Astrocyte (in vitro differentiated cells and primary cell): ENCODE measurements at regions not wholly inside any gene's neighbourhood (a gene's known extent, or its start where the extent isn't known, plus 50 kb on each side); places are given as distances from the start of the nearest gene placed in this dataset.

Experiments used
- DNase-seq: peaks from one replicate; pipeline ENCODE4 v3.0.0-alpha.2; 2010; ENCODE audit warnings: low read depth
- FAIRE-seq: peaks from 2 replicates; lab custom pipeline; 2011; peaks lifted over from hg19 to GRCh38; lab: Jason Lieb, UNC
- H2AFZ ChIP-seq: 2 replicates; pipeline ENCODE4 v1.6.0; 2012; ENCODE audit warnings: low read depth, low read length, inconsistent platforms
- H3K27ac ChIP-seq: 2 replicates; pipeline ENCODE4 v1.5.1; 2011; ENCODE audit warnings: low read depth, low read length, inconsistent platforms
- H3K27me3 ChIP-seq: 2 replicates; pipeline ENCODE4 v1.6.0; 2011; ENCODE audit warnings: low read length, inconsistent platforms; ENCODE audit not compliant: insufficient read depth
- H3K36me3 ChIP-seq: 2 replicates; pipeline ENCODE4 v1.5.1; 2011; ENCODE audit warnings: low read length, inconsistent platforms; ENCODE audit not compliant: insufficient read depth
- H3K4me1 ChIP-seq: 2 replicates; pipeline ENCODE4 v1.5.1; 2011; ENCODE audit warnings: low read length, inconsistent platforms; ENCODE audit not compliant: insufficient read depth
- H3K4me2 ChIP-seq: 2 replicates; pipeline ENCODE4 v1.6.0; 2012; ENCODE audit warnings: low read length, inconsistent platforms
- H3K4me3 ChIP-seq: 2 replicates; pipeline ENCODE4 v1.5.1; 2011; ENCODE audit warnings: low read depth, mild to moderate bottlenecking, low read length, inconsistent platforms; ENCODE audit not compliant: insufficient read depth
- H3K79me2 ChIP-seq: 2 replicates; pipeline ENCODE4 v1.6.0; 2012; ENCODE audit warnings: mild to moderate bottlenecking, low read length, inconsistent platforms; ENCODE audit not compliant: insufficient read depth
- H3K9ac ChIP-seq: 2 replicates; pipeline ENCODE4 v1.6.0; 2012; ENCODE audit warnings: mild to moderate bottlenecking, low read length, inconsistent platforms
- H3K9me3 ChIP-seq: 2 replicates; pipeline ENCODE4 v1.5.1; 2012; ENCODE audit warnings: low read depth, mild to moderate bottlenecking, low read length, inconsistent platforms; ENCODE audit not compliant: insufficient read depth
- H4K20me1 ChIP-seq: 2 replicates; pipeline ENCODE4 v1.6.0; 2012; ENCODE audit warnings: low read length, inconsistent platforms; ENCODE audit not compliant: insufficient read depth
- H3K27ac Mint-ChIP-seq: one replicate; pipeline ENCODE4 v1.8.0; 2021; ENCODE audit warnings: mild to moderate bottlenecking, mixed read lengths; ENCODE audit not compliant: unreplicated experiment
- H3K27me3 Mint-ChIP-seq: one replicate; pipeline ENCODE4 v1.8.0; 2021; ENCODE audit warnings: low read depth, mixed read lengths; ENCODE audit not compliant: unreplicated experiment
- H3K36me3 Mint-ChIP-seq: one replicate; pipeline ENCODE4 v1.8.0; 2021; ENCODE audit warnings: low read depth, mixed read lengths; ENCODE audit not compliant: unreplicated experiment
- H3K4me1 Mint-ChIP-seq: one replicate; pipeline ENCODE4 v1.8.0; 2021; ENCODE audit warnings: low read depth, mixed read lengths; ENCODE audit not compliant: unreplicated experiment
- H3K4me3 Mint-ChIP-seq: one replicate; pipeline ENCODE4 v1.8.0; 2021; ENCODE audit warnings: mild to moderate bottlenecking, moderate library complexity, mixed read lengths; ENCODE audit not compliant: unreplicated experiment
- H3K9me3 Mint-ChIP-seq: one replicate; pipeline ENCODE4 v1.8.0; 2021; ENCODE audit warnings: mild to moderate bottlenecking, mixed read lengths; ENCODE audit not compliant: unreplicated experiment
- CTCF ChIP-seq: IDR thresholded peaks from 2 replicates; pipeline ENCODE4 v1.5.1; 2011; ENCODE audit warnings: low read depth, mild to moderate bottlenecking, inconsistent platforms, low read length, moderate library complexity; ENCODE audit not compliant: insufficient read depth
- EZH2 ChIP-seq: IDR thresholded peaks from 2 replicates; pipeline ENCODE4 v1.6.1; 2012; ENCODE audit warnings: mild to moderate bottlenecking, low read length, inconsistent platforms; ENCODE audit not compliant: insufficient read depth

GRCh38 chr2:144079803-144080202 is 440.1 kb downstream of the ZEB2 start:
- FAIRE-seq (peak; percentile 41), DNase-seq (no peak)
- TF ChIP-seq CTCF (no peak), EZH2 (no peak)
- Mint-ChIP-seq H3K36me3 (no peaks in the 10 kb centered on the region), H3K4me1 (peaks cover 37% of the 10 kb centered on the region), H3K27ac (no peak overlapping the region), H3K9me3 (no peaks in the 10 kb centered on the region), H3K27me3 (no peaks in the 10 kb centered on the region), H3K4me3 (no peak overlapping the region)
- Histone ChIP-seq H3K79me2 (no peaks in the 10 kb centered on the region), H3K9me3 (no peaks in the 10 kb centered on the region), H3K9ac (no peak overlapping the region), H4K20me1 (no peaks in the 10 kb centered on the region), H3K27me3 (no peaks in the 10 kb centered on the region), H3K36me3 (no peaks in the 10 kb centered on the region), H3K27ac (no peak overlapping the region), H3K4me1 (peaks cover 20% of the 10 kb centered on the region), H3K4me2 (no peak overlapping the region), H2AFZ (no peak overlapping the region), H3K4me3 (no peak overlapping the region)

- TF ChIP-seq EZH2 (no peak), CTCF (no peak)
- Histone ChIP-seq H3K27me3 (no peaks in the 10 kb centered on the region), H3K4me2 (no peak overlapping the region), H3K4me3 (no peak overlapping the region), H3K4me1 (peaks cover 13% of the 10 kb centered on the region), H2AFZ (no peak overlapping the region), H3K36me3 (no peaks in the 10 kb centered on the region), H4K20me1 (no peaks in the 10 kb centered on the region), H3K9me3 (no peaks in the 10 kb centered on the region), H3K27ac (no peak overlapping the region), H3K9ac (no peak overlapping the region), H3K79me2 (no peaks in the 10 kb centered on the region)
- Mint-ChIP-seq H3K4me1 (peaks cover 34% of the 10 kb centered on the region), H3K27me3 (no peaks in the 10 kb centered on the region), H3K4me3 (no peak overlapping the region), H3K27ac (no peak overlapping the region), H3K36me3 (no peaks in the 10 kb centered on the region), H3K9me3 (no peaks in the 10 kb centered on the region)
- DNase-seq: no peak
- no peak for FAIRE-seq
These were observed 440.9 kb downstream of the ZEB2 start for GRCh38 chr2:144078802-144079724.

- H3K27me3 Mint-ChIP-seq: no peaks in the 10 kb centered on the region
- H3K9me3 Mint-ChIP-seq: no peaks in the 10 kb centered on the region
- no peak overlapping the region for H3K4me2 ChIP-seq
- FAIRE-seq (no peak), DNase-seq (peak; percentile 37)
- no peak overlapping the region for H3K4me3 Mint-ChIP-seq
- no peak overlapping the region for H3K27ac Mint-ChIP-seq
- no peaks in the 10 kb centered on the region for H3K79me2 ChIP-seq
- no peak overlapping the region for H2AFZ ChIP-seq
- no peak overlapping the region for H3K27ac ChIP-seq
- peaks cover 25% of the 10 kb centered on the region for H3K4me1 Mint-ChIP-seq
- H3K9ac ChIP-seq: no peak overlapping the region
- H3K27me3 ChIP-seq: no peaks in the 10 kb centered on the region
- peaks cover 4% of the 10 kb centered on the region for H3K4me1 ChIP-seq
- TF ChIP-seq EZH2: no peak
- TF ChIP-seq CTCF: no peak
- H4K20me1 ChIP-seq: no peaks in the 10 kb centered on the region
- no peaks in the 10 kb centered on the region for H3K36me3 Mint-ChIP-seq
- H3K36me3 ChIP-seq: no peaks in the 10 kb centered on the region
- no peaks in the 10 kb centered on the region for H3K9me3 ChIP-seq
- no peak overlapping the region for H3K4me3 ChIP-seq
These were observed 441.8 kb downstream of the ZEB2 start for GRCh38 chr2:144078106-144078505.
